Stimulated activated naive B cell treated with anti-CD40 and anti-IgM and Interleukin-4, amounts not matched to agents 10 μg/mL and 1 μg/mL and 100 μg/mL, for 72 hours (primary cell): ENCODE measurements at regions not wholly inside any gene's neighbourhood (a gene's known extent, or its start where the extent isn't known, plus 50 kb on each side); places are given as distances from the start of the nearest gene placed in this dataset.
"Not testable (repeated sequence)": the region's sequence is repeated elsewhere in the genome, so short reads cannot be mapped to it uniquely, and the experiment has no call there.

Source experiments
- ATAC-seq, 2 donors: fragments of 150-1000 bp; cut with Tn5 transposase; replicated peaks; 2 replicates each; pipeline ENCODE4 v1.10.0; 2021; ENCODE audit warnings: moderate library complexity in 1 of 2
- DNase-seq: peaks from one replicate; pipeline ENCODE4 v3.0.0; 2021
- H3K27ac Mint-ChIP-seq: one replicate; pipeline ENCODE4 v1.8.0; 2022; ENCODE audit warnings: mild to moderate bottlenecking, mixed read lengths
- H3K27me3 Mint-ChIP-seq, 2 donors: one replicate each; pipeline ENCODE4 v1.8.0; 2022; ENCODE audit warnings: mixed read lengths in 2 of 2
- H3K36me3 Mint-ChIP-seq, 2 donors: one replicate each; pipeline ENCODE4 v1.8.0; 2022; ENCODE audit warnings: mixed read lengths in 2 of 2, mild to moderate bottlenecking in 1 of 2
- H3K4me1 Mint-ChIP-seq, 2 donors: one replicate each; pipeline ENCODE4 v1.8.0; 2022; ENCODE audit warnings: mixed read lengths in 2 of 2, mild to moderate bottlenecking in 1 of 2
- H3K4me3 Mint-ChIP-seq, 2 donors: one replicate each; pipeline ENCODE4 v1.8.0; 2022; ENCODE audit warnings: mild to moderate bottlenecking in 2 of 2, mixed read lengths in 2 of 2, moderate library complexity in 1 of 2
- H3K9me3 Mint-ChIP-seq, 2 donors: one replicate each; pipeline ENCODE4 v1.8.0; 2022; ENCODE audit warnings: mixed read lengths in 2 of 2, mild to moderate bottlenecking in 1 of 2

GRCh38 chr18:71433373-71433772 is 1110.8 kb downstream of the CBLN2 start:
- no peaks in the 10 kb centered on the region for H3K36me3 Mint-ChIP-seq
- no peak overlapping the region for H3K4me3 Mint-ChIP-seq
- ATAC-seq = no peak
- no peak overlapping the region for H3K27ac Mint-ChIP-seq
- no peaks in the 10 kb centered on the region for H3K4me1 Mint-ChIP-seq
- DNase-seq = no peak
- no peaks in the 10 kb centered on the region for H3K9me3 Mint-ChIP-seq
- no peaks in the 10 kb centered on the region for H3K27me3 Mint-ChIP-seq

- no peaks in the 10 kb centered on the region for H3K36me3 Mint-ChIP-seq
- H3K27me3 Mint-ChIP-seq = no peaks in the 10 kb centered on the region
- no peaks in the 10 kb centered on the region for H3K9me3 Mint-ChIP-seq
- ATAC-seq = no peak
- no peak for DNase-seq
- no peak overlapping the region for H3K4me3 Mint-ChIP-seq
- no peaks in the 10 kb centered on the region for H3K4me1 Mint-ChIP-seq
- H3K27ac Mint-ChIP-seq = no peak overlapping the region
Observed at GRCh38 chr18:71431689-71432088, 1112.5 kb downstream of the CBLN2 start.

DNA sequence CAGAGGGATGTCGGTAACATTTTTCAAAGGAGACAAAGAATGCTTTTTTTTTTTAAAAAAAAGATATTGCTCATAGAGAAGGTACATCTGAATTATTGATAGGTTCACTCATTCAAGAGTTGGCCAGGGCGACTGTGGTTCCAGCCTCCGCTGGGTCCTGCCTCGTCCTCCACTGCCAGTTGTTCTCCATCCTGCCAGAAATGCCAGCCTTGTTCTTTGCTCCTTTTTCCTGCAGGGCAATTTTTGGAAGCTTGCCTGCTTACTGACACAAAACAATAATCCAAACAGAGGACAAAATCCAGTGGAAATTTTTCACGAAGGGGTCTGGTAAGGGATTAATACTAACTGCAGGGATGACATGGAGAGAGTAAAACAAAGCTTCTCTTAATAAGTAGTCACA is 1113.0 kb downstream of the CBLN2 start:
- Mint-ChIP-seq H3K27me3 (no peaks in the 10 kb centered on the region), H3K36me3 (no peaks in the 10 kb centered on the region), H3K4me3 (no peak overlapping the region), H3K27ac (no peak overlapping the region), H3K9me3 (no peaks in the 10 kb centered on the region), H3K4me1 (no peaks in the 10 kb centered on the region)
- no peak for DNase-seq
- ATAC-seq = no peak

DNA sequence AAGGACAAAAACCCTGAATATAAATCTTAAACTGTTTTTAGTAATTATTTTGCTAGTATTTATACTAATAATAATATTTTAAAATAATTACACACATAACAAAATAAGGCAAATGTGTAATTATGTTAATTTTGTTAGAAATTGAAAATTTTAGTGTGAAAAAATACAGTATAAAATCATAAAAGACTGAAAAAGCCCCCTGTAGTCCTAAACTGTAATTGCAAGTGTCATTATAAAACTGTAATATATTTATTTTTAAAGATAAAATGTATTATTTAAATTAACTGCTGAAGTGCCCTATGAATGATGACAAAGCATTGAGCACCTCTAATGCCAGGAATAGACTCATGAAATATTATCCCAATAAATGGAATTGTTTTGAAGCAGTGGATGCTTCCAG is 1117.7 kb downstream of the CBLN2 start:
- H3K36me3 Mint-ChIP-seq = no peaks in the 10 kb centered on the region
- ATAC-seq (no peak), DNase-seq (no peak)
- no peak overlapping the region for H3K4me3 Mint-ChIP-seq
- H3K4me1 Mint-ChIP-seq = no peaks in the 10 kb centered on the region
- no peaks in the 10 kb centered on the region for H3K27me3 Mint-ChIP-seq
- no peak overlapping the region for H3K27ac Mint-ChIP-seq
- peaks cover 0 to 2% of the 10 kb centered on the region in 2 donors for H3K9me3 Mint-ChIP-seq

GRCh38 chr18:71405169-71405809 is 1116.4 kb downstream of the SOCS6 start:
- Mint-ChIP-seq H3K27ac (no peak overlapping the region), H3K9me3 (no peaks in the 10 kb centered on the region), H3K36me3 (no peaks in the 10 kb centered on the region), H3K4me1 (no peaks in the 10 kb centered on the region), H3K4me3 (no peak overlapping the region), H3K27me3 (no peaks in the 10 kb centered on the region)
- DNase-seq = no peak
- ATAC-seq = no peak

GRCh38 chr18:71403501-71403900 is 1114.7 kb downstream of the SOCS6 start:
- Mint-ChIP-seq H3K36me3 (no peaks in the 10 kb centered on the region), H3K4me1 (no peaks in the 10 kb centered on the region), H3K27me3 (no peaks in the 10 kb centered on the region), H3K27ac (no peak overlapping the region), H3K9me3 (no peaks in the 10 kb centered on the region), H3K4me3 (no peak overlapping the region)
- ATAC-seq = no peak
- DNase-seq = no peak

- Mint-ChIP-seq H3K27me3 (no peaks in the 10 kb centered on the region), H3K27ac (no peak overlapping the region), H3K4me3 (no peak overlapping the region), H3K36me3 (no peaks in the 10 kb centered on the region), H3K4me1 (no peaks in the 10 kb centered on the region), H3K9me3 (peaks cover 0 to 1% of the 10 kb centered on the region in 2 donors)
- ATAC-seq (no peak), DNase-seq (no peak)
Observed at GRCh38 chr18:71398531-71398930, 1109.7 kb downstream of the SOCS6 start.

DNA sequence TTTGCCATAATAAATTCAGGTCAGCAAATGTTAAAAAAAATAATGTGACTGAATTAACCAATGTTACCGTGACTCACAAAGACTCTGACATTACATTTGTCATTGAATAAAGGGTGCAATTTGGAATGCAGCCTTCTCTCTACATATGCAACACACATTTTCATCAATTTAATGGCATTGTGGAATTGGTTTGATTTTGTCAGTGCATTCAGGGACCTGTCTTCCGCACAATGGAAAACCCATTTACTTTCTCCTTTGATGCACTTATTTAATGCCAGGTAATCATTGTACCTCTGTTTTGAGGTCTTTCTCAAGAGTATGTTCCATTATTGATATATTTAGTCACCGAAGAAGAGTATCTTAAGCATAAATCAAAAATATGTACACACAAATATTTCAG is 1099.3 kb downstream of the SOCS6 start:
- Mint-ChIP-seq H3K4me1 (no peaks in the 10 kb centered on the region), H3K4me3 (no peak overlapping the region), H3K36me3 (no peaks in the 10 kb centered on the region), H3K27ac (no peak overlapping the region), H3K9me3 (peaks cover 0 to 3% of the 10 kb centered on the region in 2 donors), H3K27me3 (no peaks in the 10 kb centered on the region)
- DNase-seq = no peak
- no peak for ATAC-seq

GRCh38 chr18:71374294-71375000 is 1085.6 kb downstream of the SOCS6 start:
- Mint-ChIP-seq H3K27me3 (no peaks in the 10 kb centered on the region), H3K4me1 (no peaks in the 10 kb centered on the region), H3K9me3 (peaks cover 0 to 7% of the 10 kb centered on the region in 2 donors), H3K27ac (no peak overlapping the region), H3K4me3 (no peak overlapping the region), H3K36me3 (no peaks in the 10 kb centered on the region)
- DNase-seq = no peak
- ATAC-seq = no peak

- no peaks in the 10 kb centered on the region for H3K36me3 Mint-ChIP-seq
- no peak overlapping the region for H3K27ac Mint-ChIP-seq
- H3K27me3 Mint-ChIP-seq = no peaks in the 10 kb centered on the region
Observed at GRCh38 chr18:71371951-71372605, 1083.2 kb downstream of the SOCS6 start.

DNA sequence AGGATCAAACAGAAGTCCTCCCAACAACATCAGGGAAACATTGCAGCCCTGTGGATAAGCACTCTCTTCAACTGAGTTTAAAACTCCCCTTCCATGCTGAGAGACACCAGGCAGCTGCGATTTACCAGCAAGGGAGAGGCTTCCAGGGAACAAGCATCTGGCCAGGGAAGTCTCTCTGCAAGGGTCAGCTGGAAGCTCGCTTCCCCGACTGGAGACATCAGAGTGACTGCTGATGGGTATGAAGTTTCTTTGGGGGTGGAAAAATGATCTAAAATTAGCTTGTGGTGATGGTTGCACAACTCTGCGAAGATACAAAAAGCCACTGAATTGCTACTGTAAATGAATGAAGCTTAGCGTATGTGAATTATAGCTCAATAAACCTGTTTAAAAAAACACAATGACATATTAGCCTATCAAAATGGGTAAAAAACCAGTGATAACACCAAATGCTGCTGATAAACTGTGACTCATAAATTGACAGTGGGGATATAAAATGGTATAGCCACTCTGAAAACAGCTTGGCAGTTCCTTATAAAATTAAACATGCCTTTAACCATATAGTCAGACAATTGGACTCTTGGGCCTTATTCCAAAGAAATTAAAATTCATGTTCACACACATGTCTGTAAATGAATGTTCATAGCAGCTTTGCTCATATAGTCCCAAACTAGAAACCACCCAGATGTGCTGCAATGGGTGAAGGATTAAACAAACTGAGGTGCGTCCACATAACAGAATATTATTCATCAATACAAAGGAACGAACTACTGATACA is 1082.0 kb downstream of the SOCS6 start:
- Mint-ChIP-seq H3K27ac (no peak overlapping the region), H3K27me3 (no peaks in the 10 kb centered on the region), H3K36me3 (no peaks in the 10 kb centered on the region), H3K4me1 (no peaks in the 10 kb centered on the region), H3K9me3 (peaks cover 14 to 18% of the 10 kb centered on the region in 2 donors), H3K4me3 (no peak overlapping the region)
- ATAC-seq (no peak), DNase-seq (no peak)

More at GRCh38 chr18:71371951-71372605, 1083.2 kb downstream of the SOCS6 start:
- H3K9me3 Mint-ChIP-seq = peaks cover 6 to 8% of the 10 kb centered on the region in 2 donors
- no peak overlapping the region for H3K4me3 Mint-ChIP-seq
- ATAC-seq = no peak
- H3K4me1 Mint-ChIP-seq = no peaks in the 10 kb centered on the region
- DNase-seq = no peak

DNA sequence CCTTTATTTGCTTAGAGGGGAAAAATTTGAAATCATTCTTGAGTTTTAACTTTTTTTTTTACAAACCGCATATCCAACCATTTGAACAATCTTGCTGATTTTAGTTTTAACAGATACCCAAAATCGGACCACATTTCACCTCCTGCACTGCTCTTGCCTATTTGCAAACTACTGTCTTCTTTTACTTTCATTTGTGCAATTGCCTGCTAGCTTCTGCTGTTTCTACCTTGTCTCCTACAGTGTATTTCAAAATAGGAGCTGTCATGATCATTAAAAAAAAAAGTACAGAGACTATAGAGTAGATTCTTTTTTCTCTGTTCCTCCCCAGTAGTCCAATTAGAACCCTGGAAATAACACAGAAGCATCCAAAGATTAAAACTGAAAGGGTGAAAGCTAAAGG is 1081.2 kb downstream of the SOCS6 start:
- Mint-ChIP-seq H3K4me1 (no peaks in the 10 kb centered on the region), H3K36me3 (no peaks in the 10 kb centered on the region), H3K27me3 (no peaks in the 10 kb centered on the region), H3K9me3 (peaks cover 14 to 18% of the 10 kb centered on the region in 2 donors), H3K27ac (no peak overlapping the region), H3K4me3 (no peak overlapping the region)
- no peak for DNase-seq
- ATAC-seq = no peak

DNA sequence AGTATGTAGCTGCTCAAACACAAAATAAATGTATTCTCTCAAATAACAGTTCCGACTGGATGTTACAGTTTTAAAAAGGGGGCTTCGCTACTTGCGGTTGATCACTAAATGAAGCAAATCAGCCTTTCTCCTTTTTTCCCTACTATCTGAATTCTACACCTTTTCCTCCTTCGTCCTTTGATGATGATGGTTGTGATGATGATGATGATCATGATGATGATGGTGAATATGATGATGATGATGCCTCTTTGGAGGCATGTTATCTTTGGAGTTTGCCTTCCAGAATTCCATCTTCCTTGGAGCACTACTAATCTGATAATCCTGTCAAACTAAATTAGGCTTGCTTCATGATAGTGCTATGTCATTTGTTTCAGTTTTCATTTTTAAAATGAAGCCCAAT is 1073.3 kb downstream of the SOCS6 start:
- no peak overlapping the region for H3K4me3 Mint-ChIP-seq
- DNase-seq (no peak), ATAC-seq (no peak)
- no peaks in the 10 kb centered on the region for H3K36me3 Mint-ChIP-seq
- no peaks in the 10 kb centered on the region for H3K27me3 Mint-ChIP-seq
- H3K9me3 Mint-ChIP-seq = peaks cover 14 to 19% of the 10 kb centered on the region in 2 donors
- H3K27ac Mint-ChIP-seq = no peak overlapping the region
- no peaks in the 10 kb centered on the region for H3K4me1 Mint-ChIP-seq

- not testable (repeated sequence) for H3K27me3 Mint-ChIP-seq, H3K27ac Mint-ChIP-seq, ATAC-seq, H3K4me1 Mint-ChIP-seq, H3K4me3 Mint-ChIP-seq, H3K36me3 Mint-ChIP-seq, H3K9me3 Mint-ChIP-seq, DNase-seq
Observed at GRCh38 chr18:71355599-71355998, 1066.8 kb downstream of the SOCS6 start.
